ENCODE measurements at regions not wholly inside any gene's neighbourhood (a gene's known extent, or its start where the extent isn't known, plus 50 kb on each side); places are given as distances from the start of the nearest gene placed in this dataset.
"Not testable (repeated sequence)": the region's sequence is repeated elsewhere in the genome, so short reads cannot be mapped to it uniquely, and the experiment has no call there.

- DNase-seq: no peak
Measured at GRCh38 chr15:38075466-38075865, 141.0 kb downstream of the TMCO5A start.

GRCh38 chr15:38076786-38077185, 142.3 kb downstream of the TMCO5A start:
- no peak for DNase-seq

- DNase-seq: no peak
Measured at GRCh38 chr15:38079236-38079635, 144.8 kb downstream of the TMCO5A start.

- DNase-seq: no peak
Measured at GRCh38 chr15:38080651-38081275, 146.3 kb downstream of the TMCO5A start.

GRCh38 chr15:38084289-38084688, 149.8 kb downstream of the TMCO5A start:
- no peak for DNase-seq

- DNase-seq: no peak
Measured at GRCh38 chr15:38085114-38085513, 150.7 kb downstream of the TMCO5A start.

- DNase-seq: no peak
Measured at GRCh38 chr15:38085931-38086568, 151.6 kb downstream of the TMCO5A start.

GRCh38 chr15:38086611-38087010, 152.2 kb downstream of the TMCO5A start:
- no peak for DNase-seq

GRCh38 chr15:38088971-38089370, 154.5 kb downstream of the TMCO5A start:
- DNase-seq: no peak

- DNase-seq: no peak
Measured at GRCh38 chr15:38090223-38090622, 155.8 kb downstream of the TMCO5A start.

- no peak for DNase-seq
Measured at GRCh38 chr15:38090678-38091077, 156.2 kb downstream of the TMCO5A start.

- no peak for DNase-seq
Measured at GRCh38 chr15:38091078-38091645, 156.7 kb downstream of the TMCO5A start.

GRCh38 chr15:38093931-38094330, 158.7 kb upstream of the SPRED1 start:
- no peak for DNase-seq

- DNase-seq: no peak
Measured at GRCh38 chr15:38102972-38103371, 149.7 kb upstream of the SPRED1 start.

- no peak for DNase-seq
Measured at GRCh38 chr15:38103564-38103963, 149.1 kb upstream of the SPRED1 start.

GRCh38 chr15:38111070-38111469, 141.6 kb upstream of the SPRED1 start:
- DNase-seq: no peak

GRCh38 chr15:38112406-38112805, 140.2 kb upstream of the SPRED1 start:
- no peak for DNase-seq

GRCh38 chr15:38115121-38115520, 137.5 kb upstream of the SPRED1 start:
- DNase-seq: no peak

GRCh38 chr15:38117781-38118180, 134.9 kb upstream of the SPRED1 start:
- DNase-seq: no peak

GRCh38 chr15:38119865-38120264, 132.8 kb upstream of the SPRED1 start:
- DNase-seq: not testable (repeated sequence)

- no peak for DNase-seq
Measured at GRCh38 chr15:38127306-38127771, 125.3 kb upstream of the SPRED1 start.

- DNase-seq: no peak
Measured at GRCh38 chr15:38128341-38128781, 124.3 kb upstream of the SPRED1 start.

GRCh38 chr15:38128921-38129320, 123.7 kb upstream of the SPRED1 start:
- DNase-seq: no peak

- peak; percentile 83 for DNase-seq
Measured at GRCh38 chr15:38129531-38130204, 123.0 kb upstream of the SPRED1 start.

Measured in GOT3 (cell line).